GM19238 (cell line): ENCODE measurements at regions not wholly inside any gene's neighbourhood (a gene's known extent, or its start where the extent isn't known, plus 50 kb on each side); places are given as distances from the start of the nearest gene placed in this dataset.
"Not testable (repeated sequence)": the region's sequence is repeated elsewhere in the genome, so short reads cannot be mapped to it uniquely, and the experiment has no call there.

ENCODE experiments used
- DNase-seq: peaks from one replicate; pipeline ENCODE4 v3.0.0; 2011; ENCODE audit warnings: low spot score; ENCODE audit not compliant: insufficient read length

GRCh38 chr7:68862736-68863135 is 735.5 kb upstream of the AUTS2 start:
- DNase-seq: no peak

DNA sequence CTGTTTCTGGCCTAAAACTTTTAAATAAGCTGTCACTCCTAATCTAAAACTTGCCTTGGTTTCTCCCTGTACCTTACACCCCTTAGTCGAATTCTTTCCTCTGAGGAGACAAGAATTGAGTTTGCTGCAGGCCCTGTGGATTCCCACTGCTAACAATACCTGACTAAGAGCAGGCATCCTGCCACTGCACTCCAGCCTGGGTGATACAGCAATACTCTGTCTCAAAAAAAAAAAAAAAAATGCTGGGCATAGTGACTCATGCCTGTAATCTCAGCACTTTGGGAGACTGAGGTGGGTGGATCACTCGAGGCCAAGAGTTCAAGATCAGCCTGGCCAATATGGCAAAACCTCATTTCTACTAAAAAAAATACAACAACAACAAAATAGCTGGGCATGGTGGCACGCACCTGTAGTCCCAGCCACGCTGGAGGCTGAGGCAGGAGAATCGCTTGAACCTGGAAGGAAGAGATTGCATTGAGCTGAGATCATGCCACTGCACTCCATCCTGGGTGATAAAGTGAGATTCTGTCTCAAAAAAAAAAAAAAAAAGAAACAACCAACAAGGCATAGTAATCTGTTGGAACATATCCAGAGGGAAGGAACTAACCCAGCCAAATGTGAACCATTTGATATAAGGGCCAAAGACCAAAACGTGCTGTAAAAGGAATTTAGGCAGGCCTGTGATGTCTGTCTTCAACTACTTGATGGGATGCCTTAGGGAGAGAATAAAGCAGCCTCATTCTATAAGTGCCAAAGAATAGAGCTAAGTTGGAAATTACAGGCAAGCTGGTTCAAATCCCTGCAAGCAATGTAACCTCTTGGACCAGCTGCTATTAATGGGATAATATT is 732.7 kb upstream of the AUTS2 start:
- no peak for DNase-seq

DNA sequence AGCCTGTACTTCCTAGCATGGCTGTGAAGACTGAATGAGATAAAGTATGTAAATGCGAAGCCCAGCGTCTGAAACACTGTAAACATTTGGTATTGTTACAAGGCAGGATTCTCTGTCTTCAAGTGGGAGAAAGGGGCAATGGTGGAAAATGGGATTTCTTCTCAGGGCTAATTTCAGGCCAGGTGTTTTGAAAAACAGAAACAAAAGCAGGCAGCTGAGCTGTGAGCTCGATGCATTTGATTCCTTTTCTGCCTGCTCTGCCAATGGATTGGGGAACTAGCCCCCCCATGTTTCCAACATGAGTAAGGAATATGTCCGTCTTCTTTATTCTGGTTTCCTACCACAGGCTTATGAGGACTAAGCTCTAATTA is 732.1 kb upstream of the AUTS2 start:
- DNase-seq: no peak

GRCh38 chr7:68866721-68867120 is 731.6 kb upstream of the AUTS2 start:
- not testable (repeated sequence) for DNase-seq

DNA sequence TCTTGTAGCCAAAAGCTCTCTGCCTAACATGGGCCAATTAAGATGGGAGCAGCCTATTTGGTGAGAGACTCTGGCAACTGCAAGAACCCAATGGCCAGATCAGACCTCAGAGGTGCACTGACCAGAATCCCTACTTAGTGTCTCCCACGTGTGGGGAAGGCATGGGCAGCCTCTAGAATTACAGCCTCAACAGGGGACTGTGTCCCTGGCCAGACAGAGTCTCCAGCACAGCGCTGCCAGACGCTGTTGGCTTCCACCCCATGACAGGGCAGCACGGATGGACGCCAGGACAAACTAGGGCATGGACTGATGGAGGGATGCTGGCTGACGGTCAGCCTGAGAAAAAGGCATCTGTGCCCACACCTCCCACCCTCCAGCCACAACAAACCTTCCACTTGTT is 729.3 kb upstream of the AUTS2 start:
- no peak for DNase-seq

GRCh38 chr7:68873616-68874015 is 724.7 kb upstream of the AUTS2 start:
- DNase-seq: no peak

GRCh38 chr7:68875857-68876256 is 722.4 kb upstream of the AUTS2 start:
- no peak for DNase-seq

DNA sequence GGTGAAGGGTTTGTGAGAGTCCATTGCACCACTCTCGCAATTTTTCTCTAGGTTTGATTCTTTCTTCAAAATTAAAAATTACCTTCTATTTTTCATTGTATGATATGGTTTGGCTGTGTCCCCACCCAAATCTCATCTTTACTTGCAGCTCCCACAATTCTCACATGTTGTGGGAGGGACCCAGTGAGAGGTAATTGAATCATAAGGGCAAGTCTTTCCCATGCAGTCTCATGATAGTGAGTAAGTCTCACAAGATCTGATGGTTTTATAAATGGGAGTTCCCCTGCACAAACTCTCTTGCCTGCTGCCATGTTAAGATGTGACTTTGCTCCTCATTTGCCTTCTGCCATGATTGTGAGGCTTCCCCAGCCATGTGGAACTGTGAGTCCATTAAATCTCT is 711.2 kb upstream of the AUTS2 start:
- DNase-seq: not testable (repeated sequence)

DNA sequence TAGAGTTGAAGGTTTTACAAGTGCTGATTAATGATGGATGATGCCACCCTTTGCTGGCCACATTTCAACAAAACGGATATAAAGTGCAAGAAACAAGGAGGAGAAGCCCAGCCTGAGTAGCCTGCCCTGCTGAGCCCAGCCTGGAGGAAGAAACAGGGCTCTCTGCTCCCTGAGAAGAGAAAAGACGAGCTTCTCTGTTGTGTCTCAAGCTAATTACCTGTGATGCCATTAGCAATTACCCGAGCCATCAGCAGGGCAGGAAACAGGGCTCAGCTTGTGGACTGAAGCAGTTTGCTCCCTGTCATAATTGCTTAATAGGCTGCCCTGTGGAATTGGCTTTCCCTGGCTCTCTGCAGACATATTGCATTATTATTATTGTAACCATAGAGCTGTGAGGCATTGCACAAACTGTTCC is 709.3 kb upstream of the AUTS2 start:
- DNase-seq: no peak

DNA sequence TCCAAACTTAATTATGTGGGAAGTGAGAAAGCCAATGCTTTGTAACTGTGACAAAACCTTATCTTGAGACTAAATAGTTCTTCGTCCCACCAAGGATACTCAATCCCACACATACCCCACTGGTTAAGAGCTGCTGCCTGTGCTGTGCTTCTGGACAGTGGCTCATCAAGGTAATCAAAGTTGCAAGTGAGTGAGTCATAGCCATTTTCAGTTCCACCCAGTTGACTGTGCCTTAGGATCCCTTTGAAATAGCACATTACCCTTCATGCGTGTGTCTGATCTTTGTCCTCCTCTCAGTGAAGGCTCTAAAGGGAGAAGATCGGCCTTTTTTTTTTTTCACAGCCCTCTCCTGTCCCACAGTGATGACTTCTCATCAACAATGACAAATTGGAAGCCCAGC is 706.0 kb upstream of the AUTS2 start:
- no peak for DNase-seq

DNA sequence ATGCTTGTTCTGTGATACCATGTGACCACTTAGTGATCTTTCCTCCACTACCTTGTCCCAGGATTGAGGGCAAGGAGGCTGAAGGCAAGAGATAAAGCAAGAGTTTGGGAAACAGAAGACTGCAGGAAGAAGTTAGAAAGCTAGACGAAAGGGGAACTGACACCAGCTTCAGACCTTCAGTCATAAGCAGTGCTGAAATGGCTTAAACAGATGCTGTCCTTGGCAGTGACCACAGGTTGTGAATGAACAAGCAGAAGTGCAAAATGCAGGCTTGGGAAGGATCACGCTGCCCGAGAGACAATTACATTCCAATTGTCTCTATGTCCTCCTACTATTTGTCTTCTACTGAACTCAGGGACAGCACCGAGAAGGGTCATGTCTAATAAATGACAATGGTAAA is 704.9 kb upstream of the AUTS2 start:
- no peak for DNase-seq

- not testable (repeated sequence) for DNase-seq
Measured at GRCh38 chr7:68899156-68899555, 699.1 kb upstream of the AUTS2 start.

GRCh38 chr7:68900096-68900495 is 698.2 kb upstream of the AUTS2 start:
- no peak for DNase-seq

DNA sequence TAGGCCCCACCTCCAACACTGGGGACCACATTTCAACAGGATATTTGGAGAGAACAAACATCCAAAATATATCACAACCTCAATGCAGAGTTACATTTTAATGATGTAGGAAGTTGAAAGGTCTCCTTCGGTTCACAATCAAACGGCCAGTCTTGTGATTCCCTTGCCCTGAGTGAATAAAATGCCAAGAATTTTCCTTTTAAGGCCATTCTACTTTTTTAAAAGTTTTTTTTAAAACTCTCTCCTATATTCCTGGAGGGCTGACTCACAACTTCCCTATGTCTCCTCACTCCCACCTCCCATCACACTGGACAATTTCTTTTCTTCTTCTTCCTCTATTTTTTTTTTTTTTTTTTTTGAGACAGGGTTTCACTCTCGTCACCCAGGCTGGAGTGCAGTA is 693.6 kb upstream of the AUTS2 start:
- no peak for DNase-seq

DNA sequence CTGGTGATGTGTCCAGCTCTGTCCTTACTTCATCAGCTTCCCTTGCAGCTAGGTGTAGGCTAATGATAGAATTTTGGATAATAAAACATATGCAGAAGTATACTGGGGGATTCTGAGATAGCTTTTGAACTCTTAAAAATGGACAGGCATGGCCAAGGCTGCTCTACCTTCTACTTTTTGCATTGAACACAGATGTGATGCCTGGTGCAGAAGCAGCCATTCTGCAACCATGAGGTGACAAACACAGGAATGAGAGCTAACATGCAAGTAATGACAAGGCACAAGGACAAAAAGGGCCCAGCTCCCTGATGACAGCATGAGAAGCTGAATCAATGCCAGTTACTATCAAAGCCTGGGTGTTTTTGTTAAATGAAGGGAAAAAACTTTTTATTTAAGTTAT is 686.5 kb upstream of the AUTS2 start:
- DNase-seq: no peak

DNA sequence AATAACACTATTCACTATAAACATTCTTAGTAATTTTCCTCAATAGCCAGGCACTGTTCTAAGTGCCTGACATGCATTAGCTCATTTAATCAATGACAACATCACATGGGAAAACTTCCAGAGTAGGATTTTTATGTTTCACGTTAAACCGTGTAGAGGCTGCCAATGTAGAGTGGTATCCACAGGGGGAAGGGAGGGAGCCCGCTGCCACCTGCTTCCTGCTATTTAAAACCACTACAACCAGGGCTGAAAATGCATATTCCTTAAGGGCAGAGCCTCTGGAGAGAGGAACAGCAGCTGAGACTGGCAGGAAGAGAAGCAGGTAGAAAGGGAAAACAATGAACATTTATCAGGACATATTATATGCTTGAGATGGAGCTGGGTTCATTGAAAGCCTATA is 684.3 kb upstream of the AUTS2 start:
- no peak for DNase-seq

DNA sequence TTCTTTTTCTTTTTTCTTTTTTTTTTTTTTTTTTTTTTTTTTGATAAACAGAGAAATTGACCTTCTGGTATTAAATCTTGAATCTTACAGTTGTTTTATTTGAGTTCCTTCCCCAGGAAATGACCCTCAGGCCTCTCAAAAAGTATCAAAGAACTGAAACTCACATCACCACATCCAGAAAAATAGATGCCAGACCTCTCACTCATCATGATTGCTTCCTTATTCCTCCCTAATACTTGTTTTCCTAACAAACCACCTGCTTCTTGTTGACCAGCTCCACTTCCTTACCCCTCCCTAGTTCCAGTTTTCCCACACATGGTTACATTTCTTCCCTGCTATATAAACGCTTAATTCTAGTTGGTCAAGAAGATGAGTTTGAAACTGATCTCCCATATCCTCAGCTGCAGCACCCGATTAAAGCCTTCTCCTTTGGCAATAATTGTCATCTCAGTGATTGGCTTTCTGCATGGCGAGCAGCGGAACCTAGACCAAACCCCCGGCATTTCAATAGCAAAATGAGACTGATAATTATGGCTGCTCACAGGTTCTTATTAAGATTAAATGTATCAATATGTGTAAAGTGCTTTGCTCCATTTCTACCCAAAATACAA is 681.1 kb upstream of the AUTS2 start:
- DNase-seq: no peak

- no peak for DNase-seq
Measured at GRCh38 chr7:68918621-68919020, 679.7 kb upstream of the AUTS2 start.

DNA sequence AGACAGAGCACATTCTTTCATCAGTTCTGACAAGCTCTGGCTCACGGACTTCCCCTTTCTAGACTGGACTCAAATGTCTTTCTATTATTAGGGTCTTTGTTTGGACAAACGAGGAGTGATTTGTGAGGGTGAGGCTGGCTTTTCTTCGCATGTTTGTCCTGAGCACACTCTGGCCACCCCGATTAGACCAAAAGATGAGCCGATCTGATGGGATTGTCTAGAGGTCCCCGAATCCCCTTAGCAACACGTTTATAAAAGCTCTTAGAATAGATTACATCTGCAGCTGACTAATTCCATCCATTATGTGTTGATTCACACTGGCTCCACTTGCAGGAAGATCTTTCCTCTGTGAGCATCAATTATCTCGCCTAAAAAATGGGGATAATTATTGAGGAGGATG is 675.4 kb upstream of the AUTS2 start:
- DNase-seq: no peak

DNA sequence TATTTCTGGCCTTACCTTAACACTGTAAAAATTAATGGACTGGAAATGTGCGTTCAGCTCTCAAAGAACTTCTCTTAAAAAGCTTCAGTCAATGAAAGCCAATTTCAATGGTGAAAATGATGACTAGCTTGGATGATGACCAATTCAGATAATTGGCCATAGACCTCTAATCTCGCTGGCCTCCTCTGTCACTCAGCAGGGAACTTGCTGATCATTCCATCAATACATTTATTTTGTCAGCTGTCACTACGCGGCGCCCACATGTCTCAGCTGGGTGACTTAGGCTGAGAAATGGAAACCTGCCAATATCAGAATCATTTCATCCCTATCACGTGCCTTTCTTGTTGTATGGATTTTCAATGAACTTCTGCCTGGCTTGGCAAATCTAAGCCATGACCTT is 673.0 kb upstream of the AUTS2 start:
- no peak for DNase-seq

DNA sequence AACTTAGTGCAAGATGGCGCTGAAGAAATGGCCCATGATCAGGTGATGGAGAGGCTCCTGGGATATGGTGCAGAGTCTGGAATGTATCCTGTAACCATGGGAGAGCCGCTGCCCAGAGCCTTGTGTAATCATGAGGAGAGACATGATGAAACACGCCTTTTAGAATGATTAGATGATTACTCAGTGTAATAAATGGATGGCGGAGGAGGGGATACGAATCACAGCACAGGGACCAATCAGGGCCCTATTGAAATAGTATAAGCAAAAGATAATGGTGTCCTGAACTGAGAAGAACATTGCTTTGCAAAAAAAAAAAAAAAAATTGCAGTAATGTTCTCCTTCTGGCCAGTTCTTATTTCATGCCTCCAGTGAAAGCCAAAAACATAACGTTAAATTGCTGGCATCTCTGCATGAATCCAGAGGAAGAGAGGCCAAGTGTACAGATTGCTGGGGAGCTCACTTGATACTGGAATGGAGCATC is 668.5 kb upstream of the AUTS2 start:
- DNase-seq: no peak

GRCh38 chr7:68936471-68937035 is 661.7 kb upstream of the AUTS2 start:
- no peak for DNase-seq

DNA sequence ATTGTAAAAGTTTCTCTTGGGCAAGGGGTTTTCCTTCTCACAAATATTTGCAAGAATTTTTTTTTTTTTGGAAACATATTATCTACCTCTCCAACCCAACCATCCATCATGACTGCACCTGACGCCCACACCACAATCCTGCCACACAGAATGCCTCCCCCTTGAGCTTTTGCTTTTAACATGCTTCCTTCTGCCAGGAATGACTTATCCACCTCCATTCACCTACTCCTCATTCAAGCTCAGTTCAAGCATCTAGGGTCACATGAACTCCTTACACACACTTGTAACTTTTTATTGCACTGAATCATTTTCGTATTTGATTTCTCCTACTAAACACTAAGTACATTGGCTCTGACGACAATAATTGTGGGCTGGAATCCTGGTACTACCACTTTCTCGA is 660.1 kb upstream of the AUTS2 start:
- DNase-seq: no peak
